GM19395 (cell line): ENCODE measurements at regions not wholly inside any gene's neighbourhood (a gene's known extent, or its start where the extent isn't known, plus 50 kb on each side); places are given as distances from the start of the nearest gene placed in this dataset.
"Not testable (repeated sequence)": the region's sequence is repeated elsewhere in the genome, so short reads cannot be mapped to it uniquely, and the experiment has no call there.

Experiments used
- ATAC-seq: cut with Tn5 transposase; IDR thresholded peaks from one replicate; pipeline ENCODE4 v1.9.1; 2021; ENCODE audit warnings: mild to moderate bottlenecking, moderate library complexity; ENCODE audit not compliant: unreplicated experiment

GRCh38 chr2:87687550-87688270 is 60.2 kb upstream of the PLGLB2 start:
- not testable (repeated sequence) for ATAC-seq

- not testable (repeated sequence) for ATAC-seq
Measured at GRCh38 chr2:87691899-87692592, 55.8 kb upstream of the PLGLB2 start.

- ATAC-seq: not testable (repeated sequence)
Measured at GRCh38 chr2:87692914-87693313, 55.0 kb upstream of the PLGLB2 start.

- ATAC-seq: not testable (repeated sequence)
Measured at GRCh38 chr2:87693882-87694281, 54.0 kb upstream of the PLGLB2 start.

GRCh38 chr2:87695596-87696323 is 52.1 kb upstream of the PLGLB2 start:
- ATAC-seq: not testable (repeated sequence)
